ENCODE measurements at regions not wholly inside any gene's neighbourhood (a gene's known extent, or its start where the extent isn't known, plus 50 kb on each side); places are given as distances from the start of the nearest gene placed in this dataset.
A peak's percentile ranks its signal among the peaks of the same experiment; 100 is the strongest.

DNA sequence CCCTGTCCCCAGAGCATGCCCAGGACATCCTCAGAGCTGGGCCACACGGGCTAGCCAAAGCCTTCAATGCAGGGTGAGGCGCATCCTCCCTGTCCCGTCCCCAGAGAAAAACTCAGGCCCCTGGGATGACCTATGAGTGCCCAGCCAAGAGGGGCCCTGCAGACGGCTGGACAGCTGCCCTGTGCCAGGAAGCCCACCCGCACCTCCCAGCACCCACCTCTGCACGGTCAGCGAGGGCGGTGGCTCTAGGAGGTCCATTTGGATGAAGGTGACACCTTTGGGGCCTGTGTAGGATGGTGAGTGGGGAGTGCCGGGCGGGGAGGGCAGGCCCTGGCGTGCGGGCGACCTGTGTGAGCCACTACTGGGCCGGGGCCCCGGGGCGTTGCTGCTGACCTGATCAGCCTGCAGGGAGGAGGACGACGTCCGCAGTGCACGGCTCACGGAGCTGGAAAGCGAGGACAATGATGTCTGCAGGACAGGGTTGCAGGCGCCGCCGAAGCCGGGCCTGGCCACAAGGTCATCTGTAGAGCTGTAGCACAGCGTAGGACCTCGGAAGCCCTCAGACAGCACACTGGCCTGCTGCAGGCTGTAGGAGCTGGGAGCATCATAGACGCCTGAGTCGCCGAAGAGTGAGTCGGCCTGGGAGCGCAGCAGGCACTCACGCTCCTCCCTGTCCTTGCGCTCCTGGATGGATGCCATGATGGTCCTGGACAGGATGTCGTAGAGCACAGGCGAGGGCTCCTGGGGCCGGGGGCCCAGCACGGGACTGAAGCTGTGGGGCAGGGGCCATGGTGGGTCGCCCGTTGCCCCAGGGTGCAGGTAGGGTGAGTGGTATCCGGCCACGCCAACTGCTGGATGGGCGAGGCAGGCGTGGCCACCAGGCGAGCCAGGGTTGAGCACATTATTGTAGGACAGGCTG, 180.5 kb downstream of the IGLL1 start:
- TF ChIP-seq, protein P1, sequence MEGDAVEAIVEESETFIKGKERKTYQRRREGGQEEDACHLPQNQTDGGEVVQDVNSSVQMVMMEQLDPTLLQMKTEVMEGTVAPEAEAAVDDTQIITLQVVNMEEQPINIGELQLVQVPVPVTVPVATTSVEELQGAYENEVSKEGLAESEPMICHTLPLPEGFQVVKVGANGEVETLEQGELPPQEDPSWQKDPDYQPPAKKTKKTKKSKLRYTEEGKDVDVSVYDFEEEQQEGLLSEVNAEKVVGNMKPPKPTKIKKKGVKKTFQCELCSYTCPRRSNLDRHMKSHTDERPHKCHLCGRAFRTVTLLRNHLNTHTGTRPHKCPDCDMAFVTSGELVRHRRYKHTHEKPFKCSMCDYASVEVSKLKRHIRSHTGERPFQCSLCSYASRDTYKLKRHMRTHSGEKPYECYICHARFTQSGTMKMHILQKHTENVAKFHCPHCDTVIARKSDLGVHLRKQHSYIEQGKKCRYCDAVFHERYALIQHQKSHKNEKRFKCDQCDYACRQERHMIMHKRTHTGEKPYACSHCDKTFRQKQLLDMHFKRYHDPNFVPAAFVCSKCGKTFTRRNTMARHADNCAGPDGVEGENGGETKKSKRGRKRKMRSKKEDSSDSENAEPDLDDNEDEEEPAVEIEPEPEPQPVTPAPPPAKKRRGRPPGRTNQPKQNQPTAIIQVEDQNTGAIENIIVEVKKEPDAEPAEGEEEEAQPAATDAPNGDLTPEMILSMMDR (IDR thresholded peaks at IDR 0.05) = no peak
- TF ChIP-seq POLR2A (IDR thresholded peaks at IDR 0.05) = no peak
- TF ChIP-seq POLR2AphosphoS5 (IDR thresholded peaks at IDR 0.05) = no peak
- no peak for TF ChIP-seq EP300 (IDR thresholded peaks at IDR 0.05)
- no peak overlapping the region for H3K27ac ChIP-seq
- WGBS, 2 donors = 84 to 91% methylated on average over 46 of the region's 46 CpGs
- no peak overlapping the region for H3K4me3 ChIP-seq
- no peaks in the 10 kb centered on the region for H3K9me3 ChIP-seq
- H3K27me3 ChIP-seq = peaks cover 0 to 12% (median 0%) of the 10 kb centered on the region in 3 donors
- H3K4me1 ChIP-seq = peaks cover 0 to 10% (median 9%) of the 10 kb centered on the region in 4 donors
- no peaks in the 10 kb centered on the region for H3K36me3 ChIP-seq
- peak; percentile 60 for DNase-seq
- intact Hi-C loops (cut with DNase I) = no loop called here

DNA sequence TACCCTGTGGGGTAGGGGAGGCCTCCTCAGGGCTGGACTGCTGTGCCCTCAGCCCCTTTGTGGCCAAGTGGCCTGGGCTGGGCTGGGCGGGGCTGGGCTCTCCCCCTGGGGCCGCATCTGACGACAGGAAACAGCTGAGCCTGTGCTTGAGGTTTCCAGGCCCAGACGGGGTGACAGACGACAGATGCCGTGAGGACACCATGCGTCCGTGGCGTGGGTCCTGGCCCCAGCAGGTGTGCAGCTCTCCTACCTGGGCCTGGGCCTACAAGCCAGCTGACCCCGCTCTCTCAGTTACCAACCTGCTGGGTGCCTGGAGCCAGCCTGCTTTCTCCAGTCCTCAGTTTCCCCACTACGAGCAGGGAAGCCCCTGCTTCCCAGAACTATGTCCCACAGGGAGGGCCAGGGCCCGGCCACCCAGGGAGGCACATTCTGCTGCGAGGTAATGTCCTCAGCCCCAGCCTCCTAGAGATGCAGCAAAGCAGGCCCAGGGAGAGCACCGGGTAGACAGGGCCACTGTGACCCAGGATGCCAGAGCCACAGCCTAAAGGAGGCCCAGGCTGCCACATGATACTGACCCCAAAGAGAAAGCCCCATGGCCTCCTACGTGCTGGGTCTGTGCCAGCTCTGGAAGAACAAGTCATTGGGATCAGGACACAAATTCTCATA, 181.3 kb downstream of the IGLL1 start:
- peaks cover 0 to 12% (median 0%) of the 10 kb centered on the region in 3 donors for H3K27me3 ChIP-seq
- WGBS, 2 donors = 61 to 68% methylated on average over 15 of the region's 15 CpGs
- no peak overlapping the region for H3K27ac ChIP-seq
- no peak overlapping the region for H3K4me3 ChIP-seq
- no peaks in the 10 kb centered on the region for H3K9me3 ChIP-seq
- peak; percentile 51 for DNase-seq
- peaks cover 0 to 10% (median 9%) of the 10 kb centered on the region in 4 donors for H3K4me1 ChIP-seq
- intact Hi-C loops (cut with DNase I) = no loop called here
- no peak for TF ChIP-seq POLR2A (IDR thresholded peaks at IDR 0.05)
- TF ChIP-seq POLR2AphosphoS5 (IDR thresholded peaks at IDR 0.05) = no peak
- TF ChIP-seq, protein P1 (IDR thresholded peaks at IDR 0.05) = no peak
- TF ChIP-seq EP300 (IDR thresholded peaks at IDR 0.05) = no peak
- no peaks in the 10 kb centered on the region for H3K36me3 ChIP-seq

DNA sequence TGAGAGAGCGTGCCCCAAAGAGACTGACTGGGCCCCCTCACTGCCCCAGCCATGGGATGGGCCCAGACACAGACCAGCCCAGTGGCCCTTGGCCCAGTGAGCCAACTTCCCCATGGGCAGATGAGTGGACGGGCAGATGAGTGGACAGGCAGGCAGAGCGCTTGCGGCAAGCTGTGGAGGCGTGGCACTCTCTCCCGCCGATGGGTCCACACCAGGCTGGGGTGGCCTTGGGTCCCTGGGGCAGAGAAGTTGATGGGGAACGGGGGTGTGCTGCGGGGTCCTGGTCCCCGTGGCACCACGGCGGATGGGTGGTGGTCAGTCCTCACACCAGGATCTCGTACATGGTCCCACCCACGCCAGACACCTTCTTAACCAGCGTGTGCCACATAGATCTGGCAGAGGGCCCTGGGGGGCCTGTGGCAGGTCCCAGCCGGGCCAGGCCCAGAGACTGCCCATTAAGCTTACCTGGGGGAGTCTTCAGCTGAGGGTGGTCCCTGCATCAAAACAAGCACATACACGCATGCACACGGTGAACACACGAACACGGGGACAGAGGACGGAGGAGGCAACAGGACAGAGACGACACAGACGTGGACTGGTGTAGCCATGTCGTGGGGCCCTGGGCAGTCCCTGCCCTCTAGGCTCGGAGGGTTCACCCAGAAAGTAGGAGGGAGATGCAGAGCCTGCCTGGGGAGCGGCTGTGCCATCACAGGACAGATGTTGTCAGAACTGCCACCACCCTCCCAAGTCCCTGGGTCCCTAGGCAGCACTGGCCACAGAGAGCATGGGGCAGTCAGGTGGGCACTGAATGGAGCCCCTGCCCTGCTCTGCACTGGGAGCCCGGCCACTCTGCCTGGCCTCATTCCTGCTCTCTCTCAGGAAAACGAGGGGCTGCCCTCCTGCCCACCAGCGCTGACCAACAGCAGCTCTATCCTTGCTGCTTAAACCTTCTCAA, 182.2 kb downstream of the IGLL1 start:
- Histone ChIP-seq H3K36me3 (no peaks in the 10 kb centered on the region), H3K4me1 (peaks cover 0 to 7% (median 7%) of the 10 kb centered on the region in 4 donors), H3K9me3 (no peaks in the 10 kb centered on the region), H3K27me3 (peaks cover 0 to 9% (median 0%) of the 10 kb centered on the region in 3 donors), H3K27ac (no peak overlapping the region), H3K4me3 (no peak overlapping the region)
- TF ChIP-seq EP300 (IDR thresholded peaks at IDR 0.05) = no peak
- TF ChIP-seq, protein P1 (IDR thresholded peaks at IDR 0.05) = no peak
- no peak for TF ChIP-seq POLR2AphosphoS5 (IDR thresholded peaks at IDR 0.05)
- TF ChIP-seq POLR2A (IDR thresholded peaks at IDR 0.05) = no peak
- DNase-seq = peak; percentile 36
- intact Hi-C loops (cut with DNase I) = no loop called here
- WGBS, 2 donors = 88 to 92% methylated on average over 29 of the region's 29 CpGs

DNA sequence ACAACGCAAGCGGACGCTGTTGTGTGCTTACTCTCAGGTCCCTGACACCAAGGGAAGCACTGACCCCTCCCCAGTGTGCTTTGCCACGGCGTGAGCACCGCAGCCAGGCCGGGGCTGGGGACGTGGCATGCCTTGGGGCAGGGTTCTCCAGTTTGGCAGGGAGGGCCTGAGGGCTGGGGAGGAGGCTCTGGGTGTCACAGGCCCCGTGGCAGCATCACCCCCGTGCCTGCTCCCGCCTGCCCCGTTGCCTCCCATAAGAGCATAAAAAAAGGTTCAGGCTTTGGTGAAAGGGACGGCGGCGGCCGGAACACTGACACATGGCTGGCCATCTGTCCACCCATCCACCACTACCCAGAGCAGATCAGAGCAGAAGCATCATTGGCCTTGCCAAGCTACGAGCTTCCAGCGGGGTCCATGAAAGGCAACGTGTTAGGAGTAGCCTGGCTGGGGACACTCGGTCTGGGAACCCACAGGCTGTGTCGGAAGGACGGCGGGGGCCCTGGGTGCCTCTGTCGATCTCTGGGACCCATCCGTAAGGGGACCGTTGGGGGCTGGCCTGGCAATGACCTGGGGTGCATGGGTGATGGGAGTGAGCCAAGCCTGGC, 183.0 kb downstream of the IGLL1 start:
- no peak overlapping the region for H3K4me3 ChIP-seq
- H3K4me1 ChIP-seq = peaks cover 0 to 2% (median 2%) of the 10 kb centered on the region in 4 donors
- peaks cover 0 to 7% (median 0%) of the 10 kb centered on the region in 3 donors for H3K27me3 ChIP-seq
- H3K36me3 ChIP-seq = no peaks in the 10 kb centered on the region
- 84 to 90% methylated on average over 26 of the region's 26 CpGs for WGBS, 2 donors
- intact Hi-C loops (cut with DNase I) = no loop called here
- peak; percentile 61 for DNase-seq
- no peak overlapping the region for H3K27ac ChIP-seq
- H3K9me3 ChIP-seq = no peaks in the 10 kb centered on the region
- TF ChIP-seq POLR2A (IDR thresholded peaks at IDR 0.05) (no peak), EP300 (IDR thresholded peaks at IDR 0.05) (no peak), POLR2AphosphoS5 (IDR thresholded peaks at IDR 0.05) (no peak)
- TF ChIP-seq, protein P1 (IDR thresholded peaks at IDR 0.05) = no peak

Data from sigmoid colon (tissue), 6 donors.